ENCODE measurements at regions not wholly inside any gene's neighbourhood (a gene's known extent, or its start where the extent isn't known, plus 50 kb on each side); places are given as distances from the start of the nearest gene placed in this dataset.

GRCh38 chr1:59092126-59092525 lies 204.8 kb upstream of the FGGY start:
- H3K4me2 ChIP-seq (ENCODE audit: low read length): no peak overlapping the region
- no peak overlapping the region for H2AFZ ChIP-seq
- H3K79me2 ChIP-seq: no peaks in the 10 kb centered on the region
- H3K9me3 ChIP-seq (ENCODE audit: control insufficient read depth, low read length): no peaks in the 10 kb centered on the region
- no peaks in the 10 kb centered on the region for H3K4me1 ChIP-seq
- no peak for TF ChIP-seq CTCF (IDR thresholded peaks at IDR 0.05)
- H3K4me3 ChIP-seq (ENCODE audit: low read depth, low read length): no peak overlapping the region
- H3K36me3 ChIP-seq (ENCODE audit: control insufficient read depth, insufficient read depth, low read length): no peaks in the 10 kb centered on the region
- no peak overlapping the region for H3K9ac ChIP-seq
- no peaks in the 10 kb centered on the region for H3K27me3 ChIP-seq (ENCODE audit: control insufficient read depth, insufficient read depth, low read length)
- H3K27ac ChIP-seq: no peak overlapping the region

- H2AFZ ChIP-seq: no peak overlapping the region
- TF ChIP-seq CTCF (IDR thresholded peaks at IDR 0.05): no peak
- H3K4me1 ChIP-seq: no peaks in the 10 kb centered on the region
- H3K4me2 ChIP-seq (ENCODE audit: low read length): no peak overlapping the region
- H3K27ac ChIP-seq: no peak overlapping the region
- no peaks in the 10 kb centered on the region for H3K27me3 ChIP-seq (ENCODE audit: control insufficient read depth, insufficient read depth, low read length)
- no peaks in the 10 kb centered on the region for H3K79me2 ChIP-seq
- H3K4me3 ChIP-seq (ENCODE audit: low read depth, low read length): no peak overlapping the region
- no peaks in the 10 kb centered on the region for H3K36me3 ChIP-seq (ENCODE audit: control insufficient read depth, insufficient read depth, low read length)
- H3K9ac ChIP-seq: no peak overlapping the region
- H3K9me3 ChIP-seq (ENCODE audit: control insufficient read depth, low read length): no peaks in the 10 kb centered on the region
These were observed 202.9 kb upstream of the FGGY start for GRCh38 chr1:59094001-59094400.

- H3K9me3 ChIP-seq (ENCODE audit: control insufficient read depth, low read length): no peaks in the 10 kb centered on the region
- H3K4me2 ChIP-seq (ENCODE audit: low read length): no peak overlapping the region
- no peak overlapping the region for H2AFZ ChIP-seq
- H3K4me3 ChIP-seq (ENCODE audit: low read depth, low read length): no peak overlapping the region
- no peaks in the 10 kb centered on the region for H3K79me2 ChIP-seq
- no peaks in the 10 kb centered on the region for H3K36me3 ChIP-seq (ENCODE audit: control insufficient read depth, insufficient read depth, low read length)
- H3K27ac ChIP-seq: no peak overlapping the region
- no peak for TF ChIP-seq CTCF (IDR thresholded peaks at IDR 0.05)
- no peaks in the 10 kb centered on the region for H3K27me3 ChIP-seq (ENCODE audit: control insufficient read depth, insufficient read depth, low read length)
- H3K9ac ChIP-seq: no peak overlapping the region
- no peaks in the 10 kb centered on the region for H3K4me1 ChIP-seq
These were observed 200.4 kb upstream of the FGGY start for GRCh38 chr1:59096501-59096900.

GRCh38 chr1:59098655-59099054 lies 198.2 kb upstream of the FGGY start:
- no peak for TF ChIP-seq CTCF (IDR thresholded peaks at IDR 0.05)
- no peaks in the 10 kb centered on the region for H3K27me3 ChIP-seq (ENCODE audit: control insufficient read depth, insufficient read depth, low read length)
- no peaks in the 10 kb centered on the region for H3K9me3 ChIP-seq (ENCODE audit: control insufficient read depth, low read length)
- H3K4me2 ChIP-seq (ENCODE audit: low read length): no peak overlapping the region
- H3K4me1 ChIP-seq: no peaks in the 10 kb centered on the region
- H3K9ac ChIP-seq: no peak overlapping the region
- H3K27ac ChIP-seq: no peak overlapping the region
- no peak overlapping the region for H3K4me3 ChIP-seq (ENCODE audit: low read depth, low read length)
- no peak overlapping the region for H2AFZ ChIP-seq
- H3K79me2 ChIP-seq: no peaks in the 10 kb centered on the region
- no peaks in the 10 kb centered on the region for H3K36me3 ChIP-seq (ENCODE audit: control insufficient read depth, insufficient read depth, low read length)

- H3K36me3 ChIP-seq (ENCODE audit: control insufficient read depth, insufficient read depth, low read length): no peaks in the 10 kb centered on the region
- H3K79me2 ChIP-seq: no peaks in the 10 kb centered on the region
- H3K4me3 ChIP-seq (ENCODE audit: low read depth, low read length): no peak overlapping the region
- H3K27ac ChIP-seq: no peak overlapping the region
- H3K4me1 ChIP-seq: no peaks in the 10 kb centered on the region
- no peak overlapping the region for H3K9ac ChIP-seq
- no peaks in the 10 kb centered on the region for H3K27me3 ChIP-seq (ENCODE audit: control insufficient read depth, insufficient read depth, low read length)
- H3K9me3 ChIP-seq (ENCODE audit: control insufficient read depth, low read length): no peaks in the 10 kb centered on the region
- H2AFZ ChIP-seq: no peak overlapping the region
- H3K4me2 ChIP-seq (ENCODE audit: low read length): no peak overlapping the region
- no peak for TF ChIP-seq CTCF (IDR thresholded peaks at IDR 0.05)
These were observed 196.1 kb upstream of the FGGY start for GRCh38 chr1:59100708-59101374.
